NCI-H2107 treated with DMSO at 0.1 percent for 48 hours (cell line): ENCODE measurements at regions not wholly inside any gene's neighbourhood (a gene's known extent, or its start where the extent isn't known, plus 50 kb on each side); places are given as distances from the start of the nearest gene placed in this dataset.
"Not testable (repeated sequence)": the region's sequence is repeated elsewhere in the genome, so short reads cannot be mapped to it uniquely, and the experiment has no call there.

Experiments
- DNase-seq: peaks from one replicate; lab custom pipeline; 2025; ENCODE audit not compliant: unreplicated experiment; lab: John Stamatoyannopoulos, UW

DNA sequence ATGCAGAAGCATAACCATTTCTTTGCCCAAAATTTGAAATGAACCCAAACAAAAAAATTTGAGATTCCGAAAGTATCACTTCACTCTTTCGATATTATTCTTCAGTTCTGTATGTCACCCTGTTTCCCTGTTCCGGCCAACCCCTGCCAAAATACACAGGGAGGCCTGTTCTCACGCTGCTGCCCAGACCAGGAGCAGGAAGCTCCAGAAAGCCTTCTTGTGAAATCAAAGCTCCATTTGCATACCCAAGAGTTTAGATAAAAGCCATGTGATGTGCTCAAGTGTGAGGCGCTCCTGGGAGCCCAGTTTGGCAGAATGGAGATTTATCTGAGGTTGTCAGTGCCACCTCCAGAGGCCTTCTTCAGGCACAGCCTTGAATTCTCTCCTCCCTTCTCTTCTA is 236.2 kb downstream of the FGFR2 start:
- DNase-seq = no peak

DNA sequence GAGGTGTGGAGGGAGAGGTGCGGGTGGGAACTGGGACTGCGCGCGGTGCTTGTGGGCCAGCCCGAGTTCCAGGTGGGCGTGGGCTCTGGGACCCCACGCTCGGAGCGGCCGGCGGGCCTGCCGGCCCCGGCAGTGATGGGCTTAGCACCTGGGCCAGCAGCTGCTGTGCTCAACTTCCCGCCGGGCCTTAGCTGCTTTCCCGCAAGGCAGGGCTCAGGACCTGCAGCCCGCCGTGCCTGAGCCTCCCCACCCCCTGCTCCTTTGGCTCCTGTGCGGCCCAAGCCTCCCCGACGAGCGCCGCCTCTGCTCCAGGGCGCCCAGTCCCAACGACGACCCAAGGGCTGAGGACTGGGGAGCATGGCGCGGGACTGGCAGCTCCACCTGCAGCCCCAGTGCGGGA is 232.7 kb downstream of the FGFR2 start:
- DNase-seq = no peak

DNA sequence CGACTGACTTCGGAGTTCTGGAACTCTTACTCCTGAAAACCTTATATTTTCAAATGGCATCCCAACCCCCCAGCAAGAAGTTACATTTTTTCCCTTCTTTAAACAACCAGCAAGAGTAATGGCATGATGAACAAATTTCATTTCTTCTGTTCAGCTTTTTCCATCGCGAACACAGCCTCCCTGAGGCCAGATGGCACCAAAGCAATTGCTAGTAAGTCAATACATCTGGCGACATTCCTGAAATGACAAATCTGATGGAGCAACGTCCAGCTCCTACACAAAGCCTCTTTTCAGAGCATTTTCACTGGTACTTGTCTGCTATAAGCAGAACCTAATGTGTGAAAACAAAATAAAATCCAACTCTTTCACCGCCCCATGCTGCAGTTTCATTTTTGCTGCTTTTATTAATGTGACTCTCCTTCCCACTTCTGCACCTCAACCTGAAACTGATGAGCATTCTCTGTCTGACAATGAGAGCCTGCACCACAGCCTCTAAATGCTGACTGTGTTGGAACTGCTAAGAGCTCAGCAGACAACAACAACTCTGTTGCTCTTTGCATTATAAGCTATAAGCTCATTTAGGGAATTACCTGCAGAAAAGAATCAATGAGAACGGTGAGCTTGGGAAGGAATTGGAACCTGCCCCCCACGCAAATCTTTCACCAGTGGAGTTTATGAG is 229.8 kb downstream of the FGFR2 start:
- DNase-seq = no peak

- DNase-seq = no peak
Measured at GRCh38 chr10:121369616-121370015, 228.6 kb downstream of the FGFR2 start.

- no peak for DNase-seq
Measured at GRCh38 chr10:121371836-121372235, 226.4 kb downstream of the FGFR2 start.

GRCh38 chr10:121373411-121373810 is 224.8 kb downstream of the FGFR2 start:
- no peak for DNase-seq

GRCh38 chr10:121374121-121374520 is 224.1 kb downstream of the FGFR2 start:
- DNase-seq = no peak

DNA sequence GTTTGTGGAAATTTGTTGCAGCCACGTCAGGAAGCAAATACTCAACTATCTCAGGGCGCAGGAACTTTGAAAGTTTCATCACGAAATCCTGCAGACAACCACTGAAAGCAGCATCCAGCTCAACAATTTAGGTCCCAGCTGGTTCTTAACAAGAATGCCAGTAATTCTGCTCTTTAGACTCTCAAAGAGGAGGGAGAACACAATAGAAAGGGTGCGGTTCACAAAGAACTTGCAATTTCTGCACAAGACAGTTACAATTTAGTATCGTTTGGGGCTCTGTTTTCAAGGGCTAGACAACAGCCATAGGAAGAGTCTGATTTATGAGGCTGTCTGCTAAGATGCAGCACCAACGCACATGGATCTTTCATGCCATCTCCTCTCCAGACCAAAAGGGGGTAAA is 223.1 kb downstream of the FGFR2 start:
- DNase-seq = no peak

- DNase-seq = no peak
Measured at GRCh38 chr10:121378251-121378801, 219.9 kb downstream of the FGFR2 start.

DNA sequence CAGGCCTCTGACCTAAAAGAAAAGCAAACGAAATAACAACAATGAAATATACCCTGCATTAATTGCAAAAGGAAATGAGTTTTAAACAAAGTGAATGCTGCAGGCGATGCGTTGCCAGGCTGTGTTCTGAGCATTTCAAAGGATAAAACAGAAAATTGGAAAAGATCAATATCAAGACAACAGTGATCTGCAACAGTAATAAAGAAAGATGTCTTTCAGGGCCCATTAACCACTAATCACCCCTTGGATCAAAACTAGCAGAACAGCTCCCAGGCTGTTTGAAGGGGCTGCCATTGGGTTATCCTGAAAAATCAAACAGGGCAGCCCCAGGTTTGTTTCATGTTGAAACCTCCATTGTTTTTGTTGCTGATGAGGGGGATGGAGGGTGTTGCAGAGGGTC is 219.2 kb downstream of the FGFR2 start:
- no peak for DNase-seq

DNA sequence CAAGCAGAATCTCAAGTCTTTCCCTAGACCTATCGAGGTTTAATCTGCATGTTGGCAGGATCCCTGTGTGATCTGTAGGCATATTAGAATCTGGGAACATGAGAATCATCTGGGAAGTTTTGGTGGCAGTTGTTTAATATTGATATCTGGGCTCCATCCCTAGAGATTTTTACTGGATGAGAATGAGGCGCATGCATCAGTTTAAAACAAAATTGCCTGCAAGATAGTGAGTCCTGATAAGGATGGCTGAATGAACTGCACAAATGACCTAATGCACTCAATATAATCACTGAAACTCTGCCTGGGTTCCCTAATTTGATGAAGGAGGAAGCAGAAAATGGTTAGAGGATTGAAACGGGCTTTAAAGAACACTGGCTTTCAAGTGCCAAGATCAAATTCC is 218.0 kb downstream of the FGFR2 start:
- no peak for DNase-seq

DNA sequence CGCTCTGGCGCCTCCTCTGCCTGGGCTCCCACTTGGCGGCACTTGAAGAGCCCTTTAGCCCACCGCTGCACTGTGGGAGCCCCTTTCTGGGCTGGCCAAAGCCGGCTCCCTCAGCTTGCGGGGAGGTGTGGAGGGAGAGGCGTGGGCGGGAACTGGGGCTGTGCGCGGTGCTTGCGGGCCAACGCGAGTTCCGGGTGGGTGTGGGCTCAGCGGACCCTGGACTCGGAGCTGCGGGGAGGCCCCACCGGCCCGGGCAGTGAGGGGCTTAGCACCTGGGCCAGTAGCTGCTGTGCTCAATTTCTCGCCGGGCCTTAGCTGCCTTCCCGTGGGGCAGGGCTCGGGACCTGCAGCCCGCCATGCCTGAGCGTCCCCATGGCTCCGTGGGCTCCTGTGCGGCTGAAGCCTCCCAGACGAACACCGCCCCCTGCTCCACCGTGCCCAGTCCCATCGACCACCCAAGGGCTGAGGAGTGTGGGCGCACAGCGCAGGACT is 216.2 kb downstream of the FGFR2 start:
- not testable (repeated sequence) for DNase-seq

DNA sequence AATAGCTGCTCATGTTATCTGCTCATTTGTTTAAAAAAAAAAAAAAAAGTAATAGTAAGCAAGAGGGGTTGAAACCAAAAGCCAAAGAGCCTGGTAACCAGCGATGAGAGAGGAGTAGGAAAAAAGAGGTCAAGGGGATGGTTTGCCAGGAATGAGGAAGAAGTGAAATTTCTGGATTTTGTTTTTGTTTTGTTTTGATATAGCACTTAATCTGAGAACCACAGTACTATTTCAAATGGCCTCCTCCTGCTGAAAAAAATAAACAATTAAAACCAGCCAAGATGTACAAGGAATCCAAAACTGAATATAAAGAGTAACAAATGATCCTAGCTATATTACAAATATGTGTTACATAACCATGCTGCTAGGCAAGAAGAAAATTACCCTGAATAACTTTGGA is 213.1 kb downstream of the FGFR2 start:
- no peak for DNase-seq

DNA sequence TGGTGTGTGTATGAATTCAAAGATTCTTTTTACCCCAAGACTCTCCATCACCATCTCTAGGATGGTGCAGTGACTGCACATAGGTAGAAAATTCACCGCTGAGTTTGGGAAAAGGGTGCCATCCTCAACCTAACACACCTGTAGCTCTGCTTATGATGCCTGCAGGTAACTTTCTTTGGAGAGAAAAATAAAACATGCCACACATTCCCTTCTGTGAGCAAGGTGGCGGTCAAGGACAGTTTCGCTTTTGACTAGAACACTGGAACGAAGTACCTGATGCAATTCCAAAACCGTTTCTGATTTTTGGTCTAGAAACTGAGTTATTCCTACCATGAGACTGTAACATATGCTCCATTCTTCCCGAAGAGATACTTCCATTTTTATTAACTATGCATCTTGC is 205.6 kb downstream of the FGFR2 start:
- no peak for DNase-seq

GRCh38 chr10:121393522-121393921 is 204.7 kb downstream of the FGFR2 start:
- DNase-seq = no peak

DNA sequence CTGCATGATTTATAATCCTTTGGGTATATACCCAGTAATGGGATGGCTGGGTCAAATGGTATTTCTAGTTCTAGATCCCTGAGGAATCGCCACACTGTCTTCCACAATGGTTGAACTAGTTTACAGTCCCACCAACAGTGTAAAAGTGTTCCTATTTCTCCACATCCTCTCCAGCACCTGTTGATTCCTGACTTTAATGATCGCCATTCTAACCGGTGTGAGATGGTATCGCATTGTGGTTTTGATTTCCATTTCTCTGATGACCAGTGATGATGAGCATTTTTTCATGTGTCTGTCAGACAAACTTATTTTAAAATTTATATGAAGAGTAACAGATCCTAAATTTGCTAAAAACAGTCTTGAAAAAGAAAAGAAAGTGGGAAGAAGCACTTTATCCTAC is 197.7 kb downstream of the FGFR2 start:
- not testable (repeated sequence) for DNase-seq

DNA sequence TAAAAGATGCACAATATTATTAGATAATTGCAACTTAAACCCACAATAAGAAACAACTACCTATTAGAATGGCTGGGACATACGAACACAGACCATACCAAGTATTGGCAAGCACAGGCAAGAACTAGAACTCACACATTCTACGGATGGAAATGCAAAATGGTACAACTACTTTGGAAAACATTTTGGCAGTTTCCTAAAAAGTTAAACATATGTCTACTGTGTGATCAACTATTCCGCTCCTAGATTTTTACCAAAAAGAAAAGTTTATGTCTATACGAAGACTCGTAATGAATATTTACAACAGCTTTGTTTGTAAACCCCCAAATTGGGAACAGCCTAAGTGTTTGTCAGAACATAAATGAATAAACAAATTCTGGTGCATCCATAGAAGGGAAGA is 194.7 kb downstream of the FGFR2 start:
- no peak for DNase-seq

GRCh38 chr10:121404611-121405010 is 193.6 kb downstream of the FGFR2 start:
- no peak for DNase-seq

DNA sequence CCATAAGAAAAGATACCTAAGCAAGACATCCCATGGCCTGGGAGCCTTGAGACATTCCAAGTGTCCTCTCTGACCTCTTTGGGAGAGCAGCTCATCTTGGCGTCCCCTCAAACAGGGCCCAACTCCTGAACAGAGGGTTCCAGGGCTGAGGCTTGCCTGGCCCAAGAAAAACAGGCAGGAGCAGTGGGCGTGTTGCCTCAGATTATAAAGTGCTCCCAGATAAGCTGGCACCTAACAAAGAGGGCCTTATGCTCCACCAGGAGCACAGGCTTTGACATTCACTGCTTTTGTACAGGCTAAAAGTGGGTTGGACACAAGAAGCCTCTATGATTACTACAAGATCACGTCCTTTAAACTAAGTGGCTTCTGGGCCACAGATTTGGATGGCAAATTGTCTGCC is 193.1 kb downstream of the FGFR2 start:
- DNase-seq = no peak

DNA sequence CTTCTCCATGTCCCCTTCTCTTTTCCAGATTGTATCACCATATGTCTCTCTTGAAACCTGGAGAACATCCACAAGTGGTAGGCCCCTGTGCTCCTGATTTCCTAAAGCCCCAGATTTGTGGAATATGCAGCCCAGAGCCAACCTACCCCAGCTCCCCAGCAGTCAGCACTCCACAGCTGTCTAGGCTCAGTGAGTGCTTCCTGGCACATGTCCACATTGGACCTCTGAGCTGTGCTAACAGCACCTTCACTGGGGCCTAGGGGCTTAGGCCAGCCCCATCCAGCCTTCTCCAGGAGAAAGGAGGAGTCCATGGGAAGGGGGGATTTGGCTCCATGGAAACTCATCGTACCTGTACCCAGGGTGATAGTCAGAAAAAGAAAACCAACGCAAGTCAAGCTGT is 192.7 kb downstream of the FGFR2 start:
- no peak for DNase-seq

DNA sequence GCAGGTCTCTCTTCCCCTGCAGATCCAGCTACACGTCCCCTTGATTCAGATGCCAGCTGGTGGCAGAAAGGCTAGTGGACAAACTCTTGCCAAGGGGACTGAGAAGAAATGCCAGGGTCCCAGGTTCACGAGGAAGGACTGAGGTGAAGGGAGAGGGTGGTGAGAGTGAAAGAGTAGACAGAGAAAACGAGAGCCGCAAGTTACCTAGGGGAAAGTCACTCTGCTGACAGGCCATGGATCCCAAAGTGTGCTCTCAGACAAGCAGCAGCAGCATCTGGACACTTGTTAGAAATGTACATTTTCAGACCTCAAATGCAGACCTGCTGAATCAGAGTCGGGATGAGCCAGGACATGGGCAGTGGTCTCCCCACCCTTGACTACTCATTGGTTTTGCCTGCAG is 192.3 kb downstream of the FGFR2 start:
- no peak for DNase-seq

GRCh38 chr10:121406823-121407545 is 191.3 kb downstream of the FGFR2 start:
- DNase-seq = no peak
